BLaER1 treated with 17β-estradiol and CSF1 and Interleukin-3, amounts not matched to agents 10 nM and 100 nM (cell line): ENCODE measurements at regions not wholly inside any gene's neighbourhood (a gene's known extent, or its start where the extent isn't known, plus 50 kb on each side); places are given as distances from the start of the nearest gene placed in this dataset.
A peak's percentile ranks its signal among the peaks of the same experiment; 100 is the strongest.

Source experiments
- H3K27ac ChIP-seq, 11 experiments: shearing (Covaris generic); formaldehyde crosslinking; 2 replicates each; pipeline ENCODE4 v1.8.1; 2022
- H3K27me3 ChIP-seq, 11 experiments: shearing (Covaris generic); formaldehyde crosslinking; 2 replicates each; pipeline ENCODE4 v1.8.1; 2022
- H3K36me3 ChIP-seq, 11 experiments: shearing (Covaris generic); formaldehyde crosslinking; 2 replicates each; pipeline ENCODE4 v1.8.1; 2022
- H3K4me1 ChIP-seq, 10 experiments: shearing (Covaris generic); formaldehyde crosslinking; 2 replicates each; pipeline ENCODE4 v1.8.1; 2022
- H3K4me2 ChIP-seq, 11 experiments: shearing (Covaris generic); formaldehyde crosslinking; 2 replicates each; pipeline ENCODE4 v1.8.1; 2022
- H3K4me3 ChIP-seq, 10 experiments: shearing (Covaris generic); formaldehyde crosslinking; 2 replicates each; pipeline ENCODE4 v1.8.1; 2022
- H3K9ac ChIP-seq, 11 experiments: shearing (Covaris generic); formaldehyde crosslinking; 2 replicates each; pipeline ENCODE4 v1.8.1; 2022
- H3K9me3 ChIP-seq, 11 experiments: shearing (Covaris generic); formaldehyde crosslinking; replicated peaks in 1 of 11; 2 replicates each; pipeline ENCODE4 v1.8.1; 2022
- H4K20me1 ChIP-seq, 11 experiments: shearing (Covaris generic); formaldehyde crosslinking; 2 replicates each; pipeline ENCODE4 v1.8.1; 2022
- Cebpa-rat ChIP-seq, 11 experiments: shearing (Covaris generic); IDR thresholded peaks; 2 replicates each; pipeline ENCODE4 v1.8.1; 2022

- no peak overlapping the region for H3K4me3 ChIP-seq
- H3K9ac ChIP-seq, result no peak overlapping the region
- H3K4me1 ChIP-seq, result peaks cover 0 to 46% (median 7%) of the 10 kb centered on the region in 10 experiments; a peak in 14 of 20 replicates
- TF ChIP-seq Cebpa-rat (IDR thresholded peaks at IDR 0.05), result no peak
- no peaks in the 10 kb centered on the region for H3K27me3 ChIP-seq
- H3K27ac ChIP-seq, result no peak overlapping the region
- peaks cover 6 to 16% (median 8%) of the 10 kb centered on the region in 11 experiments; a peak in 17 of 22 replicates for H3K9me3 ChIP-seq
- no peaks in the 10 kb centered on the region for H4K20me1 ChIP-seq
- H3K4me2 ChIP-seq, result no peak overlapping the region
- no peaks in the 10 kb centered on the region for H3K36me3 ChIP-seq
These were observed 240.0 kb downstream of the ZNF621 start for GRCh38 chr3:40764747-40765146.

GRCh38 chr3:40765884-40766283 is 241.1 kb downstream of the ZNF621 start:
- H3K4me3 ChIP-seq, result no peak overlapping the region
- H3K9ac ChIP-seq, result no peak overlapping the region
- H3K36me3 ChIP-seq, result no peaks in the 10 kb centered on the region
- peaks cover 6 to 16% (median 8%) of the 10 kb centered on the region in 11 experiments; a peak in 17 of 22 replicates for H3K9me3 ChIP-seq
- no peaks in the 10 kb centered on the region for H4K20me1 ChIP-seq
- peak overlapping the region in 5 of 11 experiments; percentile 6 to 51 (median 27); a peak in 6 of 22 replicates for H3K4me2 ChIP-seq
- no peak overlapping the region for H3K27ac ChIP-seq
- TF ChIP-seq Cebpa-rat (IDR thresholded peaks at IDR 0.05), result no peak
- peaks cover 0 to 57% (median 13%) of the 10 kb centered on the region in 10 experiments; a peak in 14 of 20 replicates for H3K4me1 ChIP-seq
- H3K27me3 ChIP-seq, result no peaks in the 10 kb centered on the region

GRCh38 chr3:40766396-40766795 is 241.6 kb downstream of the ZNF621 start:
- H3K4me2 ChIP-seq, result peak overlapping the region in 3 of 11 experiments; percentile 8 to 33 (median 27); a peak in 2 of 22 replicates
- no peaks in the 10 kb centered on the region for H3K36me3 ChIP-seq
- peaks cover 6 to 14% (median 8%) of the 10 kb centered on the region in 11 experiments; a peak in 17 of 22 replicates for H3K9me3 ChIP-seq
- H3K27ac ChIP-seq, result no peak overlapping the region
- H3K4me1 ChIP-seq, result peaks cover 0 to 62% (median 13%) of the 10 kb centered on the region in 10 experiments; a peak in 14 of 20 replicates
- TF ChIP-seq Cebpa-rat (IDR thresholded peaks at IDR 0.05), result no peak
- H3K27me3 ChIP-seq, result no peaks in the 10 kb centered on the region
- H4K20me1 ChIP-seq, result no peaks in the 10 kb centered on the region
- H3K9ac ChIP-seq, result no peak overlapping the region
- H3K4me3 ChIP-seq, result no peak overlapping the region

- Histone ChIP-seq H3K9me3 (peaks cover 0 to 3% (median 0%) of the 10 kb centered on the region in 11 experiments; a peak in 1 of 22 replicates), H3K36me3 (no peaks in the 10 kb centered on the region), H3K4me1 (peaks cover 0 to 49% (median 13%) of the 10 kb centered on the region in 10 experiments; a peak in 14 of 20 replicates), H3K27me3 (no peaks in the 10 kb centered on the region), H3K4me2 (peak overlapping the region in 1 of 11 experiments; percentile 12; a peak in 1 of 22 replicates), H4K20me1 (no peaks in the 10 kb centered on the region), H3K9ac (no peak overlapping the region), H3K4me3 (no peak overlapping the region), H3K27ac (no peak overlapping the region)
- no peak for TF ChIP-seq Cebpa-rat (IDR thresholded peaks at IDR 0.05)
These were observed 243.3 kb downstream of the ZNF621 start for GRCh38 chr3:40768046-40768445.

- no peak overlapping the region for H3K9ac ChIP-seq
- no peaks in the 10 kb centered on the region for H3K27me3 ChIP-seq
- no peak for TF ChIP-seq Cebpa-rat (IDR thresholded peaks at IDR 0.05)
These were observed 243.8 kb downstream of the ZNF621 start for GRCh38 chr3:40768536-40768935.

GRCh38 chr3:40770061-40770460 is 245.3 kb downstream of the ZNF621 start:
- Histone ChIP-seq H3K9me3 (0 out of 22 replicates have a peak, but pooled peaks cover 0 to 3% (median 0%) of the 10 kb centered on the region in 11 experiments), H3K4me2 (peak overlapping the region in 9 of 11 experiments; percentile 0 to 79 (median 51); a peak in 14 of 22 replicates), H3K4me1 (peaks cover 0 to 38% (median 13%) of the 10 kb centered on the region in 10 experiments; a peak in 14 of 20 replicates), H3K27me3 (no peaks in the 10 kb centered on the region), H3K36me3 (no peaks in the 10 kb centered on the region), H3K4me3 (no peak overlapping the region), H4K20me1 (no peaks in the 10 kb centered on the region), H3K9ac (no peak overlapping the region), H3K27ac (peak overlapping the region in 4 of 11 experiments; percentile 13 to 43 (median 32); a peak in 5 of 22 replicates)
- no peak for TF ChIP-seq Cebpa-rat (IDR thresholded peaks at IDR 0.05)

More at GRCh38 chr3:40768536-40768935, 243.8 kb downstream of the ZNF621 start:
- H3K27ac ChIP-seq, result no peak overlapping the region
- H4K20me1 ChIP-seq, result no peaks in the 10 kb centered on the region
- no peak overlapping the region for H3K4me3 ChIP-seq
- no peaks in the 10 kb centered on the region for H3K36me3 ChIP-seq
- peak overlapping the region in 1 of 11 experiments; percentile 12; a peak in 1 of 22 replicates for H3K4me2 ChIP-seq
- H3K4me1 ChIP-seq, result peaks cover 0 to 44% (median 13%) of the 10 kb centered on the region in 10 experiments; a peak in 14 of 20 replicates
- peaks cover 0 to 3% (median 0%) of the 10 kb centered on the region in 11 experiments; a peak in 1 of 22 replicates for H3K9me3 ChIP-seq

- TF ChIP-seq Cebpa-rat (IDR thresholded peaks at IDR 0.05), result no peak
- H4K20me1 ChIP-seq, result no peaks in the 10 kb centered on the region
- 0 out of 22 replicates have a peak, but pooled peaks cover 0 to 3% (median 0%) of the 10 kb centered on the region in 11 experiments for H3K9me3 ChIP-seq
- peaks cover 0 to 34% (median 11%) of the 10 kb centered on the region in 10 experiments; a peak in 14 of 20 replicates for H3K4me1 ChIP-seq
- H3K36me3 ChIP-seq, result no peaks in the 10 kb centered on the region
- H3K4me2 ChIP-seq, result peak overlapping the region in 3 of 11 experiments; percentile 64 to 79 (median 68); a peak in 5 of 22 replicates
- peak overlapping the region in 2 of 11 experiments; percentile 11 to 36; a peak in 1 of 22 replicates for H3K27ac ChIP-seq
- H3K9ac ChIP-seq, result no peak overlapping the region
- H3K27me3 ChIP-seq, result no peaks in the 10 kb centered on the region
- H3K4me3 ChIP-seq, result no peak overlapping the region
These were observed 246.4 kb downstream of the ZNF621 start for GRCh38 chr3:40771112-40771511.

GRCh38 chr3:40779039-40779438 is 254.3 kb downstream of the ZNF621 start:
- H4K20me1 ChIP-seq, result no peaks in the 10 kb centered on the region
- no peaks in the 10 kb centered on the region for H3K36me3 ChIP-seq
- H3K4me3 ChIP-seq, result no peak overlapping the region
- no peak overlapping the region for H3K4me2 ChIP-seq
- peaks cover 13 to 39% (median 22%) of the 10 kb centered on the region in 10 experiments for H3K4me1 ChIP-seq
- no peak for TF ChIP-seq Cebpa-rat (IDR thresholded peaks at IDR 0.05)
- no peak overlapping the region for H3K27ac ChIP-seq
- H3K9me3 ChIP-seq, result peaks cover 0 to 18% (median 0%) of the 10 kb centered on the region in 11 experiments; a peak in 5 of 22 replicates
- H3K27me3 ChIP-seq, result no peaks in the 10 kb centered on the region
- no peak overlapping the region for H3K9ac ChIP-seq

GRCh38 chr3:40780291-40780924 is 255.6 kb downstream of the ZNF621 start:
- Histone ChIP-seq H3K36me3 (no peaks in the 10 kb centered on the region), H3K27ac (no peak overlapping the region), H3K4me1 (peaks cover 13 to 39% (median 22%) of the 10 kb centered on the region in 10 experiments), H4K20me1 (no peaks in the 10 kb centered on the region), H3K4me3 (no peak overlapping the region), H3K9me3 (peaks cover 0 to 18% (median 0%) of the 10 kb centered on the region in 11 experiments; a peak in 5 of 22 replicates), H3K27me3 (no peaks in the 10 kb centered on the region), H3K4me2 (peak overlapping the region in 10 of 11 experiments; percentile 31 to 80 (median 61); a peak in 18 of 22 replicates), H3K9ac (no peak overlapping the region)
- TF ChIP-seq Cebpa-rat (IDR thresholded peaks at IDR 0.05), result no peak
